A673 (cell line): ENCODE measurements at regions not wholly inside any gene's neighbourhood (a gene's known extent, or its start where the extent isn't known, plus 50 kb on each side); places are given as distances from the start of the nearest gene placed in this dataset.

Source experiments
- EZH2 ChIP-seq: fragments of 200-600 bp; sonication (generic); IDR thresholded peaks from 2 replicates; pipeline ENCODE4 v1.6.1; 2017; ENCODE audit warnings: borderline replicate concordance, low read depth, mild to moderate bottlenecking, mixed read lengths, antibody characterized with exemption, low read length; ENCODE audit not compliant: poor library complexity, severe bottlenecking
- TF ChIP-seq, protein P1 (sequence below): fragments of 300-800, 200-600 bp; sonication (generic); conservative IDR thresholded peaks from 2 replicates; pipeline ENCODE4 v1.5.1; 2017; ENCODE audit warnings: low read depth, mild to moderate bottlenecking, antibody characterized with exemption, low read length, moderate library complexity, mixed read lengths

DNA sequence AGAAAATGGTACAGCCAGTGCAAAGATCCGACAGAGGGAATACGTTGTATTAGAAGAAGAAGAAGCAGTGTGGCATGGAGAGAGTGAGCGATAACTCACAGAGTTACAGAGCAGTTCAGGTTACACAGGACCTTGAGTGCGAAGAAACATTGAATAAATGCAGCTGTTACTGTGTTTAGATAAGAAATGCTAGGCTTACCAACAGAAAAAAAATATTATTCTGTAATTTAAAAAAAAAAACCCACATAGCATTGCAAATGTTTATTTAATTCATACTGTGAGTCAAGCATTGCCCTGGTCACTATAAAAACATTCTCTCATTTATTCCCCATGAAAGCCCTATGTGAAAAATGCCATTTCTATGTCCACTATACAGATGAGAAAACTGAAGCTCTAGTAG, 373.4 kb upstream of the EPHA7 start:
- TF ChIP-seq, protein P1, sequence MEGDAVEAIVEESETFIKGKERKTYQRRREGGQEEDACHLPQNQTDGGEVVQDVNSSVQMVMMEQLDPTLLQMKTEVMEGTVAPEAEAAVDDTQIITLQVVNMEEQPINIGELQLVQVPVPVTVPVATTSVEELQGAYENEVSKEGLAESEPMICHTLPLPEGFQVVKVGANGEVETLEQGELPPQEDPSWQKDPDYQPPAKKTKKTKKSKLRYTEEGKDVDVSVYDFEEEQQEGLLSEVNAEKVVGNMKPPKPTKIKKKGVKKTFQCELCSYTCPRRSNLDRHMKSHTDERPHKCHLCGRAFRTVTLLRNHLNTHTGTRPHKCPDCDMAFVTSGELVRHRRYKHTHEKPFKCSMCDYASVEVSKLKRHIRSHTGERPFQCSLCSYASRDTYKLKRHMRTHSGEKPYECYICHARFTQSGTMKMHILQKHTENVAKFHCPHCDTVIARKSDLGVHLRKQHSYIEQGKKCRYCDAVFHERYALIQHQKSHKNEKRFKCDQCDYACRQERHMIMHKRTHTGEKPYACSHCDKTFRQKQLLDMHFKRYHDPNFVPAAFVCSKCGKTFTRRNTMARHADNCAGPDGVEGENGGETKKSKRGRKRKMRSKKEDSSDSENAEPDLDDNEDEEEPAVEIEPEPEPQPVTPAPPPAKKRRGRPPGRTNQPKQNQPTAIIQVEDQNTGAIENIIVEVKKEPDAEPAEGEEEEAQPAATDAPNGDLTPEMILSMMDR, result no peak
- TF ChIP-seq EZH2, result no peak
